HG03139 (cell line): ENCODE measurements at regions not wholly inside any gene's neighbourhood (a gene's known extent, or its start where the extent isn't known, plus 50 kb on each side); places are given as distances from the start of the nearest gene placed in this dataset.
"Not testable (repeated sequence)": the region's sequence is repeated elsewhere in the genome, so short reads cannot be mapped to it uniquely, and the experiment has no call there.

ENCODE experiments used
- ATAC-seq: cut with Tn5 transposase; IDR thresholded peaks from one replicate; pipeline ENCODE4 v1.9.1; 2021; ENCODE audit not compliant: unreplicated experiment

- ATAC-seq, result no peak
These were observed 509.1 kb downstream of the PCNX1 start for GRCh38 chr14:71416392-71416791.

- ATAC-seq, result no peak
These were observed 511.4 kb downstream of the PCNX1 start for GRCh38 chr14:71418532-71419245.

DNA sequence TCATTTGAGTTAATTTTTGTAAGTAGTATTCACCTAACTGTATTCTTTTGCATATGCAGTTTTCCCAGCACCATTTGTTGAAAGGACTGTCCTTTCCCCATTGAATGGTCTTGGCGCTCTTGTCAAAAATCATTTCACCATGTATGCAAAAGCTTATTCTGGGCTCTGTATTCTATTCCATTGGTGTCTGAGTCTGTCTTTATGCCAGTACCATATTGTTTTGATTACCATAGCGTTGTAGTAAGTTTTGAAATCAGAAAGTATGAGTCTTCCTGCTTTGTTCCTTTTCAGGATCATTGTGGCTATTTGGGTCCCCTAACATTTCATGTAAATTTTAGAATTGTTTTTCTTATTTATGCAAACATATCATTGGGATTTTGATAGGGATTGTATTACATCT lies 508.7 kb upstream of the RGS6 start:
- ATAC-seq, result no peak

GRCh38 chr14:71424941-71425340 lies 507.3 kb upstream of the RGS6 start:
- no peak for ATAC-seq

DNA sequence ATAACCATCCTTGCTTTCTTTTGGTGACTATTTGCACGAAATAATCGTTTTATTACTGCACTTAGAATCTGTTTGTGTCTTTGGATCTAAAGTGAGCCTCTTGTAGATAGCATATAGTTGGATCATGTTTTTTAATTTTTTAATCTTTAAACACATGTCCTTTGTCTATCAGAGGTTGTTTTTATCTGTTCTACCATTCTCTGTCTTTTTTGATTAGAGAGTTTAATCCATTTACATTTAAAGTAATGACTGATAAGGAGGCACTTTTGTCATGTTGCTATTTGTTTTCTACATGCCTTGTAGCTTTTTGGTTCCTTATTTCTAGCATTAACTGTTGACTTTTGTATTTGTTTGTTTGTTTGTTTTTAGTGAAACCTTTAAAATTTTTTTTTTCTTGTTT lies 506.2 kb upstream of the RGS6 start:
- no peak for ATAC-seq

- no peak for ATAC-seq
These were observed 502.3 kb upstream of the RGS6 start for GRCh38 chr14:71429902-71430301.

- ATAC-seq, result no peak
These were observed 501.9 kb upstream of the RGS6 start for GRCh38 chr14:71430321-71430677.

- no peak for ATAC-seq
These were observed 501.4 kb upstream of the RGS6 start for GRCh38 chr14:71430678-71431376.

DNA sequence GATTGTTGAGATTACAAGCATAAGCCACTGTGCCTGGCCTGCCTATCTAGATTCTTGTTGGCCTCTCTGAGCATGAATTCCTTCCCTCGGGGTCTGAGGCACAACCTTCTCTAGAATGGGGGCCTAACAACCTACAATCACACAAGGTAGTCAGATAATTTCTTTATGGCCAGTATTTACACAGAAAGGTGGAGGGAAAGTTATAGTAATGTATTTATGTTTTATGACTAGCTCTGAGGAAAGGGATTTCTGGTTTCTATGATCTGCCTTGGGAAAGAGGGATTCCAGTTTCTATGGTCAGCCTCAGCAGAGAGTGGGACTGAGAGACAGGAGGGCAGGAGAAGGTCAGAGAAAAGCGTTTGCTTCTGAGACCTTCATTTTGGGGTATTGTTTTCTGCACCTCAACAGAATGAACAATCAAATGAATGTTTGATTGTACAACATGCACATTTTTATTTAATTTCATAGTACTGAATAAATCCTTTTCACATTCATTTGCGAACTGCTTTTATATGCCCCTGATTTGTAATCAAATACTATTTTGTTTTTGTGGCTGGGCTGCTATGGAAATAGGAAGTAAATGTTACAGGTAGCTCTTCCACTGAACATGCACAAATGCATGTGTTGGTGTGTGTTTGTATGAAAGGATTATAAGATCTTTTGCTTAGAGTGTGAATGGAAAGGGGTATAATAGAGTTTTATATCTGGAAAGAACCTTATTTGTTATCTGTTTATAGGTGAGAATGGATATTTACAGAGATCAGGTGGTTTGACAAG lies 499.7 kb upstream of the RGS6 start:
- ATAC-seq, result no peak

GRCh38 chr14:71433303-71433702 lies 498.9 kb upstream of the RGS6 start:
- ATAC-seq, result no peak

DNA sequence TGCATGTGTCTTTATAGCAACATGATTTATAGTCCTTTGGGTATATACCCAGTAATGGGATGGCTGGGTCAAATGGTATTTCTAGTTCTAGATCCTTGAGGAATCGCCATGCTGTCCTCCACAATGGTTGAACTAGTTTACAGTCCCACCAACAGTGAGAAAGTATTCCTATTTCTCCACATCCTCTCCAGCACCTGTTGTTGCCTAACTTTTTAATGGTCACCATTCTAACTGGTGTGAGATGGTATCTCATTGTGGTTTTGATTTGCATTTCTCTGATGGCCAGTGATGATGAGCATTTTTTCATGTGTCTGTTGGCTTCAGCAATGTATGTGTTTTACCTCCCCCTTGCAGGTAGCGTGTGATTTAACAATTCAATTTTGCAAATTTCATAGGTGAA lies 496.6 kb upstream of the RGS6 start:
- not testable (repeated sequence) for ATAC-seq

DNA sequence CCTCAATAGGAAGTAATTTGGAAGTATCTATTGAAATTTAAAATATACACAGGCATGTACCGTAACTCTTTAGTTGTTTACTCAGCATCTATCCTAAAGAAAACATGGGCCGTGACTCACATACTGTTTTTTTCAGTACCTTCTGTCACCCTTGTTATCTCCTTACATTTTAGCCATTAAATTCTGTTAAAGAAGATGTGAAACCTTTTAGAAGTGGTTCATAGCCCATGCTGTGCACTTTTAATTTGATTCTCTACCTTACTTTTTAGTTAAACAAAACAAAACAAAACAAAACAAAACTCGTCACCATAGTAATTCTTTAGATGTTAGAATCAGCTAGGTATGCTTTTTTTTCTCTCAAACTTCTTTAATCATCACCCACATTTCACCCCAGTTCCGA lies 494.4 kb upstream of the RGS6 start:
- no peak for ATAC-seq

DNA sequence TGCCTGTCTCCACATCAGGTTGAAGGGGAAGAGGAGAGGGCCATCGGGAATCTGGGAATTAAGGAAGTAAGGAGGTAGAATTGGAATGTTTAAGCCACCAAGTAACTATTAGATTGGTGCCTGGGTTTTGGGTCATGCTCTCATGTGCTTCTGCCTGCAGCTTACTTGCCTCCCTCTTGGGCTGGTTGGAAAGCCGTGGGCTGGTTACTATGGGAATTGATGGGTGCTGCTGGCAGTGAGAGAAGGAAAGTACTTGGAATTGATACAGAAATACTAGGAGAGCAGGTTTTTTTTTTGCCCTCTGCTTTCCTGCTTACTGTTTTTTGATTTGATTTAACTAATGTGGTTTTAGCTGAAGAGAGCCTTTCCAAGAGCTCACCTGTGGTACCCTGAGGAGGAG lies 493.5 kb upstream of the RGS6 start:
- ATAC-seq, result no peak

DNA sequence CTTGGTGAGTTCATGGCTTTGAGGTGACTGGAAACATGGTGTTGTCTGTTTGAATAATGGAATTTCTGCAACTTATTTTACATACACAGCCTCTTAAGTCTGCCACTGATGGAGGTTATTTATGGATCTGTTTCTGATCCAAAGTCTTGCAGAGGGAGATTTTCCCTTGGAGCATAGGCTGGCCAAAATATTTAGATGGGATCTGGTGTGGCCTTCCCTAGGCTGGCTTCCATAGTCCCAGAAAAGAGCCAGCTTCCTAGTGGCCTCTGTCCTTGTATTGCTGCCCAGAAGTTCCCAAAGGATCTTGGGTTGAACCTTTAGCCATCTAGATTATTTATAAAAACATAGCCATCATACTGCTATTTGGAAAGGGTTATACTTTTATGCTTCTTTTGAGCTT lies 491.1 kb upstream of the RGS6 start:
- ATAC-seq, result no peak

DNA sequence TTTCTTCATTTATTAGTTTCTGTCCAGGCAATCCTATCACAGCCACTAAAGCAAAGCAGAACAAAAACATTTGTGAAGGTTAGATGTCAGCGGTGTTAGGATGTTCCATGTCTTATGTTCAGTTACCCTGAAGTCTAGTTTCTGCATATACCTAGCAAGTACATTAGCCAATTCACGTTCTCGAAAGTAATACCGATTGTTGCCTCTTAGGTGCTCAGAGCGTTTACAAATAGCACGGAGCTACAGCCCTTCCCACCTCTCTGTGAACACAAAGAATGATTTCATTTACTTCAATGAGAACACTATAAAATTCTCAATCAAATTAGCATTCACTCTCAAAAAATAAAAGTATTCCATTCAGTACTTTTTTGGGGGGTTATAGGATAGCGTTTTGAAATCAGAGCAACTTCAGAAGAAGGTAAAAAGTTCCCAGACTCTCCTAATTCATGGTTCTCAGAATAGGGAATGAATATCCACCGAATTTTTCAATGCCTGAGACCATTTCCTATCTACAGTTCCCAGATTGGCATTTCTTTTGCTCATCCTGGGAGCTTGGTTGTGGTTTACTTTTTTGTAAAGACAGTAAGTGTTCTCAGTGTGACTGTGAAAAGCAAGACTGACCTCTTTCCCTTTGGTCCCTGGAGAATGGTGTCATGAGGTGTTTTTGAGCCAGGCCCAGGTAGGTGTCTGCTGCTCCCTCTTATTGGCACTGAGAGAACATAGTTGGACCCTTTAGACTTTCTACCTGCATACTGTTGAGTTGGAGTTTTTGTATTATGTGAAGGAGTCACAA lies 488.0 kb upstream of the RGS6 start:
- ATAC-seq, result peak; percentile 49

DNA sequence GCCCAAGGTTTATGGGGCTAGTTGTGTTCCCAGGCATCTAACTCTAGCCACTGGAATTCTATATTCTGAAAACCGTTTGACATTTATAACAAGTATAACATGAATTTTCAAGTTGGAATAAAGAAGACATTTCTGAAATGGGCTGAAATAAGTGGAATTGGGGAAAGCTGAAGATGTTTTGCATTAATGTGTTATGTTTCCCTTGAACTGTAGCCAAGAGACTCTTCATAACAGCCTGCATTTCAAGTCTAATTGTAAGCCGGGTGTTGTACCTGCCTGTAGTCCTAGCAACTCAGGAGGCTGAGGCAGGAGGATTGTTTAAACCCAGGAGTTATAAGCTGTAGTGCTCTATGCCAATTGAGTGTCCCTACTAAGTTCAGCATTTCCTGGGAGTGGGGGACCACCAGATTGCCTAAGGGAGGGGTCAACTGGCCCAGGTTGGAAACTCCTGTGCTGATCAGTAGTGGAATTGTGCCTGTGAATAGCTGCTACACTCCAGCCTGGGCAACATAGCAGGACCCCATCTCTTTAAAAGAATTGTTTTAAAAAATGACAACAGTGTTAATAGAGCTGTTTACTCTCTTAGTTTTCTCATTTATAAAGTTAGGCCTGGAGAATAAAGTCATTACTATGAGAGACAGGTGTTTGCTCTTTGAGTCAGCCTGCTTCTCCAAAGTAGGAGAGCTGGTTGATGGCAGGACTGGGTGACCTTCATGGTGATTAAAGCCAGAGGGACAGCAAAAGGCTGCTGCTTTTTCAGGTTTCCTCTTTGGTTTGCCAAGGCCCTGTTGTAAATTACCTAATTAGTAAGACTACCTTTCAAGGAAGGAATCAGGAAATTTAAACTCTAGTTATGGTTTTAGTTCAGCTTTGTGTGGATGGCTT lies 483.6 kb upstream of the RGS6 start:
- ATAC-seq, result no peak

- no peak for ATAC-seq
These were observed 482.7 kb upstream of the RGS6 start for GRCh38 chr14:71449316-71450055.

GRCh38 chr14:71451501-71451900 lies 480.7 kb upstream of the RGS6 start:
- ATAC-seq, result no peak

- no peak for ATAC-seq
These were observed 479.7 kb upstream of the RGS6 start for GRCh38 chr14:71452539-71452938.

- ATAC-seq, result no peak
These were observed 479.2 kb upstream of the RGS6 start for GRCh38 chr14:71452987-71453386.
